ENCODE measurements at regions not wholly inside any gene's neighbourhood (a gene's known extent, or its start where the extent isn't known, plus 50 kb on each side); places are given as distances from the start of the nearest gene placed in this dataset.

DNA sequence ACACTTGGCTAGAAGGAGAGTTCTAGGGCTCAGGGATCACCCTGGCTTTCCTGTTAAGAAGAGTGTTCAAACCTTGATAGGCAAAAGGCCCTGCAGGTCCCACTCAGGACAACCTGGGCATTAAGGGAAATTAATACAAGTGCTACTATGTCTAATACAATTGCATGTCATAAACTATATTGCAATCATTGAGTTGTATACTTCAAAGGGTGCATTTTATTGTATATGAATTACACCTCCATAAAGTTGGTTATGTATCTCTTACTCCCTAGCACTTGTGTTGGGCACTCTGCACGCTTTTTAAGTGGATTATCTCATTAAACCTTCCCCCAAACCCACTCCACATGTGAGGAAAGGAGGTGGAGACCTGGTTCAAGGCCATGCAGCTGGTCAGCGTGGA lies 172.1 kb upstream of the GLI2 start:
- TF ChIP-seq, protein P1, sequence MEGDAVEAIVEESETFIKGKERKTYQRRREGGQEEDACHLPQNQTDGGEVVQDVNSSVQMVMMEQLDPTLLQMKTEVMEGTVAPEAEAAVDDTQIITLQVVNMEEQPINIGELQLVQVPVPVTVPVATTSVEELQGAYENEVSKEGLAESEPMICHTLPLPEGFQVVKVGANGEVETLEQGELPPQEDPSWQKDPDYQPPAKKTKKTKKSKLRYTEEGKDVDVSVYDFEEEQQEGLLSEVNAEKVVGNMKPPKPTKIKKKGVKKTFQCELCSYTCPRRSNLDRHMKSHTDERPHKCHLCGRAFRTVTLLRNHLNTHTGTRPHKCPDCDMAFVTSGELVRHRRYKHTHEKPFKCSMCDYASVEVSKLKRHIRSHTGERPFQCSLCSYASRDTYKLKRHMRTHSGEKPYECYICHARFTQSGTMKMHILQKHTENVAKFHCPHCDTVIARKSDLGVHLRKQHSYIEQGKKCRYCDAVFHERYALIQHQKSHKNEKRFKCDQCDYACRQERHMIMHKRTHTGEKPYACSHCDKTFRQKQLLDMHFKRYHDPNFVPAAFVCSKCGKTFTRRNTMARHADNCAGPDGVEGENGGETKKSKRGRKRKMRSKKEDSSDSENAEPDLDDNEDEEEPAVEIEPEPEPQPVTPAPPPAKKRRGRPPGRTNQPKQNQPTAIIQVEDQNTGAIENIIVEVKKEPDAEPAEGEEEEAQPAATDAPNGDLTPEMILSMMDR (conservative IDR thresholded peaks at IDR 0.05 in 1 of 2, IDR thresholded peaks at IDR 0.05 in 1 of 2; ENCODE audit: low read depth in 1 of 2, low read length in 2 of 2) = no peak
- no peak for TF ChIP-seq EZH2 (IDR thresholded peaks at IDR 0.05; ENCODE audit: low read length, missing control alignments)
